ENCODE measurements at regions not wholly inside any gene's neighbourhood (a gene's known extent, or its start where the extent isn't known, plus 50 kb on each side); places are given as distances from the start of the nearest gene placed in this dataset.

GRCh38 chr6:167515873-167516507 is 191.1 kb downstream of the TTLL2 start:
- DNase-seq: no peak

DNA sequence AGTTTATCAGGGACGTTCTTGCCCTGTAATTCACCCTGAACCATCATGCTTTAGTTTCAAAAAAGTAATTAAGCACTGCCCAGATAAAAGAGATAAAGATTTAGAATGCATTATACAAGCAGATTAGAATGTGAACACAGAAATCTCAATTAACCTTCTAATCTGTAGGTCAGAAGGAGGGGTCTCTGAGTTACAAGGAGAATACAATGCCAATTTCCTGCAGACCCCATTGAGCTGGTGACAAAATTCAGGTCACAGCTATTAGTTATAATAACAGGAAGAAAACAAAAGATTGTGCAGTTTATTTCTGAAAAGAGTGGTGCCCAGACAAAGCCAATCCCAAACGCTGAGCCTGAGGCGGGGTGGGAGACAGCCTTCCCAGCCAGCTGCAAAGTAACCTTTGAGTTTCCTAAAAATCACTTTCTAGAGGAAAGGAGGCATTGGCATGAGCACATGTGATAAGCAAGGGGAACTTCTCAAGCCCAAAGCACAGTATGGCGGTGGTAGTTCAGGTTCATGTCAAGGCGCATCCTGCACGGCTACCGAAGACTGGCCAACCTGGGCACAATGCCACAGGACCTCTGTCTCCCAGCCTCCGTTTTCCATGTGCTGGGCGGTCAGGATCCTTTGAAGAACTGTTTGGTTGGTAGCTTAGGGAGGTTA is 192.5 kb downstream of the TTLL2 start:
- no peak for DNase-seq

- DNase-seq: no peak
Observed at GRCh38 chr6:167523426-167523825, 198.5 kb downstream of the TTLL2 start.

GRCh38 chr6:167524261-167525111 is 199.6 kb downstream of the TTLL2 start:
- DNase-seq: no peak

GRCh38 chr6:167525774-167526173 is 200.9 kb downstream of the TTLL2 start:
- no peak for DNase-seq

DNA sequence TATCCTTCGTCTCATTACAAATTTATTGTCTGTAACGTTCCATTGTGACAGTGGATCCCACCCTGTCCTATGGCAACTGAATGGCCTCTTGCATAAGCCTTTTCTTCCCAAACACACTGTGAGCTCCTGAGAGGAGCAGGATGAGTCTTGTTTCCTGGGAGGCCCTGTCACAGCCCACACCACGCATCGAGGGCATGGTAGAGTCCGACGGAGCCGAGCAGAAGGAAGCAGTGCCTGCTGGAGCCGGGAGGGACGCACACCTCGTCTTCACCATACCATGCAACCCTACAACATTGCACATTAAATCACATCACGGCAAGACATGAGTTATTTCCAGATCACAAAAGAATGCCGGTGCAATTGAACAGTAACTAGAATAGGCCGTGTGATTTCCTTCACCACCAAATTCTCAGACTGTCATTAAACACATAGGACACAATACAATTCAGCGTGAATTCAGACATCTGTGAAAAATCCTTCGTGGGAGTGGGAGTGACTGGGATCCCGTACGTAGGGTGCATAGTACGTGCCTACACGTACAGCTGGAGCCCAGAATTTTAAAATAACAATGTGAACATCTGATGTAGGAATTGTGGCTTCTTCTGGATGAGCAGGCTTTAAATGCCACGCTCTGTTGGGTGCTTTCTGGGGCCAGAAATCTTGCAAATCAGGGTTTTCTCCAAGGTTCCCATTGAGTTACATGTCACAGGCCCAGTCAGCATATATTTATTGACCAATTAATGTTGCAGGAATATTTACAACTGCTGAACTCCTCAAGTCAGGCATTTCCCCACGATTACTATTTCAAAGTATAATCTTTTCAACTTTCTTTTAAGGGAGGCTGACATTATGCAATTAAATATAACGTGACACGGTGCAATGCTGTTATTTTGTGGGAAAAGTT is 201.8 kb downstream of the TTLL2 start:
- no peak for DNase-seq

- DNase-seq: no peak
Observed at GRCh38 chr6:167528239-167528638, 203.4 kb downstream of the TTLL2 start.

DNA sequence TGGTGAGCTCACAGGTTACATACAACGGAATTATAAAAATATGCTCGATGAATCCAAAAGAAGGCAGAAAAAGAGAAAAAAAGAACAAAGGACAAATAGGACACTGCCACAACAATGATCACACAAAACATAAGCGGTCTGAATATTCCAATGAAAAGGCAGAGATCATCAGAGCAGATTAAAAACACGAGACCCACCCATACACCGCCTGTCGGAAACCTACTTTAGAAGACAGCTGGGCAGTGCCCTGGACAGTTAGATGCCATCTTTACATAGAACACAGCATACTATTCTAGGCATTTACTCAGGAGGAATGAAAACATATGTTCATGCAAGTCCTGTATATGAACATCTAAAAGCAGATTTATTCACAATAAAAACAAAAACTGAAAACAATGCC is 204.1 kb downstream of the TTLL2 start:
- DNase-seq: no peak

GRCh38 chr6:167529444-167530335 is 204.8 kb downstream of the TTLL2 start:
- DNase-seq: no peak

DNA sequence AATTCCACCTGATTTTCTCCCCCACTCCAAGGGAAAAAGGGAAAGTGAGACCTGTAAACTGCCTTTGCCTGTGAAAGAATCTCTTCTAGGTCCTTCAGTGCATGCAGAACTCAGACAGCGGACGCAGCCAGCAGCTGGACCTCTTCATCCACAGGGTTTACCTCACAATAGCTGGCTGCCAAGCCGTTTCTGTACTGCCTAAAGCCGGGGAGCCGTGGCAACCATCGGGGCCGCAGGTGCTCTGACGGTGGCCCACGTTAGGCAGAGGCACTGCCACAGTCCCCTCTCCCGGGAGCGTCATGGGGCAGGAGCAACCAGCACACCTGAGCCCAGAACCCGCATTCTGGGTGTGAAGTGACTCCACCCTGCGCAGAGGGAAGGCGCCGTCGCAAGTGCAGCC is 206.1 kb downstream of the TTLL2 start:
- DNase-seq: no peak

DNA sequence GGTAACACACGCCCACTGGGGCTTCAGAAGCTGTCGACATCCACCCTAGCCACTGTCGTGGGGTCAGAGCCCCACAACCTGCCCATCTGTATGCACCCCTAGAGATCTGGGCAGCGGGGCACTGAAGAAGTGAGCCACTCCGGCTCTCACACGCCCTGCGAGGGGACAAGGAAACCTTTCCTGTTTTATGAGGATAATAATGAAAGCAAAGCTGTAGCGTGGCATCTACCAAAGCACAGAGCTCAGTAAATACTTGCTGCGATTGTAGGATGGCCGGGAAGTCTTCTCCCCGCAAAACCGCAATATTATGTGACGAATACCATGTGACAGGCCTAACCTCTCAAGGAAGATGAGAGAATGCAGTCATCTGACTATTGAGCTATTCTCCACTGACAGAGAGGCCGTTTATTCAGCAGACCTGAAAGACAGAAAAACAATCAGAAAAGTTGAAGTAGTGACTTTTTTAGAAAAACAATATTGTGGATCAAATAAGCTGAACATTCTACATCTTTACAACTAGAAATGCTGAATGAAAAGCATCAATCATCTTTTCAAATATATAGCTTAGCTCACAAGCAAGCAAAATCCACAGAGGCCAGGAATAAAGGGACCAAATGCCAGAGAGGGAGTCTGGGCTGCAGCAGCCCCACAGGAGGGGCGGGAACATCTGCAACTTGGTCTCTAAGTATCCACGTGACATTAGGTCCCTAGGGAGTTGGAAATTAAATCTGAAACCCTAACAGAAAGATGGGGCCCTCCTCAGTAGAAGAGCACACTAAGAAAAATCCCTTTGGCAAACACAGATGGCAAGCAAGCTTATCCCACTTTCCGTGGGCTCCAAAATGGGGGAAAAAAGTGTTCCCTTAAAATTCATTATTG is 207.8 kb downstream of the TTLL2 start:
- no peak for DNase-seq

DNA sequence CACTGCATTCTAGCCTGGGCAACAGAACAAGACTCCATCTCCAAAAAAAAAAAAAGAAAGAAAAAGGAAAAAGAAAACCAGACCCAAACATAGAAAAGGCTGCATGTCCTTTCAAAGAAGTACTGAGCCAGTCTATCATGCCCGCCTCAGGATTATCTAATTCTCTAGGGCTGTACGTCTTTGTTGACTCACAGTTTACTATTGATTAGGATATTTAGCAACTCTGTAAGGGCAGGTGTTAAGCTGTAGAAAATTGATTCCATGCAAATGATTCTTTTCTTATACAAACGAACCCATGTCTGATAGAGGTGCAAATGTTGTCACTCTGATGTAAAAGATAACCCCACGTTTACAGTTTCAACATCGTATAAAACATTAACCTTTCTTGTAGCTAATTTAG is 209.0 kb downstream of the TTLL2 start:
- DNase-seq: no peak

DNA sequence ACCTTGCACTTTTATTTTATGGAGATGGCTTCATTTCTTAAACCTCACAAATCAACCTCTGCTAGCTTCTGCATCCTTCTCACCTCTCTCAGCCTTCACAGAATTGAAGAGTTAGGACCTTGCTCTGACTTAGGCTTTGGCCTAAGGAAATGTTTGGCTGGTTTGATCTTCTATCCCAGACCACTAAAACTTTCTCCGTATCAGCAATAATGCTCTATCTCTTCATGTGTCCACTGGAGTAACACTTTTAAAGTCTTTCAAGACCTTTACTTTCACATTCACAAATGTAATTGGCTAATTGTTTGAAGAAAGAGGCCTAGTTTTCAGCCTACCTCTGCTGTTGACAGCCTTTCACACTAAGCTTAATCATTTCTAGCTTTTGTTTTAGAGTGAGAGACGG is 212.9 kb downstream of the TTLL2 start:
- no peak for DNase-seq

- DNase-seq: no peak
Observed at GRCh38 chr6:167538746-167539145, 213.9 kb downstream of the TTLL2 start.

- no peak for DNase-seq
Observed at GRCh38 chr6:167540796-167541195, 215.9 kb downstream of the TTLL2 start.

DNA sequence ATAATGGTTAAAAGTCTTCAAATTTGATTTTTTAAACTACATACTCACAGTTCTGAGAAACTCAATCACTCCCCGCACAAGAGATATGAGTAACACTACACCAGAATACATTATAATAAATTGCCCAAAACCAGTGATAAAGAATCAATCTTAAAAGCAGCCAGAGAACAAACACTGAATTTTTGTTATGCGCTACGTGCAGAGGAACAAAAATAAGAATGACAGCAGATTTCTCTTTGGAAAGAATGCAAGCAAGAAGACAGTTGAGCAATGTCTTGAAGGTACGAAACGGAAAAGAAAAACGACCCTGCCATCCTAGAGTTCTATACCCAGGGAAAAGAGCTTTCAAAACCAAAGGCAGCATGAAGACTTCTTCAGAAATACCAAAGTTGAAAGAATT is 216.7 kb downstream of the TTLL2 start:
- no peak for DNase-seq

- no peak for DNase-seq
Observed at GRCh38 chr6:167543602-167544497, 219.0 kb downstream of the TTLL2 start.

GRCh38 chr6:167546611-167547327 is 221.9 kb downstream of the TTLL2 start:
- DNase-seq: no peak

GRCh38 chr6:167547328-167547692 is 222.4 kb downstream of the TTLL2 start:
- no peak for DNase-seq
